OCI-LY7 (cell line): ENCODE measurements at regions not wholly inside any gene's neighbourhood (a gene's known extent, or its start where the extent isn't known, plus 50 kb on each side); places are given as distances from the start of the nearest gene placed in this dataset.

Experiments
- BruUV-seq: library from RNA; stranded (reverse); fragments of 400-500 nt; replicated peaks from 2 replicates; lab custom pipeline; 2021; lab: Mats Ljungman, UMichigan
- CTCF ChIA-PET: fragments of 300-600 bp; sonication (Branson Sonifier 250); formaldehyde crosslinking; loops from one replicate; lab custom pipeline; 2022; ENCODE audit warnings: antibody characterized with exemption; ENCODE audit not compliant: unreplicated experiment; lab: Charles Lee
- POLR2A ChIA-PET: fragments of 300-600 bp; sonication (Branson Sonifier 250); formaldehyde crosslinking; loops from one replicate; lab custom pipeline; 2022; ENCODE audit warnings: antibody characterized with exemption; lab: Charles Lee
- DNase-seq: peaks from one replicate; pipeline ENCODE4 v3.0.0-alpha.2; 2015; ENCODE audit warnings: low spot score
- H2AFZ ChIP-seq: fragments of 200-600 bp; sonication (generic), shearing (Covaris generic); 2 replicates; pipeline ENCODE4 v1.6.1; 2014; ENCODE audit warnings: mild to moderate bottlenecking, antibody characterized with exemption, low read length, moderate library complexity
- H3K27ac ChIP-seq: fragments of 200-600 bp; sonication (generic); 2 replicates; pipeline ENCODE4 v1.5.1; 2014; ENCODE audit warnings: mixed run types, low read depth, mild to moderate bottlenecking, moderate library complexity, low read length, inconsistent platforms; ENCODE audit not compliant: poor library complexity, severe bottlenecking
- H3K36me3 ChIP-seq: fragments of 200-600 bp; sonication (generic); 2 replicates; pipeline ENCODE4 v1.6.1; 2014; ENCODE audit warnings: mild to moderate bottlenecking, antibody characterized with exemption, low read length, moderate library complexity, mixed read lengths; ENCODE audit not compliant: insufficient read depth
- H3K4me1 ChIP-seq: fragments of 200-600 bp; sonication (generic); 2 replicates; pipeline ENCODE4 v1.5.1; 2014; ENCODE audit warnings: mild to moderate bottlenecking, low read length; ENCODE audit not compliant: insufficient read depth, poor library complexity, severe bottlenecking
- H3K4me2 ChIP-seq: fragments of 200-600 bp; sonication (generic); 2 replicates; pipeline ENCODE4 v1.6.1; 2014; ENCODE audit warnings: mild to moderate bottlenecking, low read length
- H3K4me3 ChIP-seq: fragments of 200-600 bp; sonication (generic); 2 replicates; pipeline ENCODE4 v1.5.1; 2014; ENCODE audit warnings: mild to moderate bottlenecking, low read depth, low read length; ENCODE audit not compliant: poor library complexity, severe bottlenecking
- H3K79me2 ChIP-seq: fragments of 200-600 bp; sonication (generic); 2 replicates; pipeline ENCODE4 v1.6.1; 2016; ENCODE audit warnings: low read depth, mild to moderate bottlenecking, low read length, moderate library complexity, mixed read lengths; ENCODE audit not compliant: insufficient read depth
- H3K9me2 ChIP-seq: fragments of 200-600 bp; sonication (generic); 2 replicates; pipeline ENCODE4 v1.6.1; 2016; ENCODE audit warnings: mild to moderate bottlenecking, low read length, mixed read lengths; ENCODE audit not compliant: insufficient read depth
- H3K9me3 ChIP-seq: fragments of 200-600 bp; sonication (generic); 2 replicates; pipeline ENCODE4 v1.6.1; 2014; ENCODE audit warnings: mild to moderate bottlenecking, mixed run types, low read length, mixed read lengths
- H4K20me1 ChIP-seq: fragments of 200-600 bp; sonication (generic); 2 replicates; pipeline ENCODE4 v1.6.1; 2014; ENCODE audit warnings: mild to moderate bottlenecking, antibody characterized with exemption, low read length, moderate library complexity, mixed read lengths; ENCODE audit not compliant: insufficient read depth
- EZH2phosphoT487 ChIP-seq: fragments of 200-600 bp; sonication (generic); IDR thresholded peaks from 2 replicates; pipeline ENCODE4 v1.6.1; 2018; ENCODE audit warnings: low read depth, borderline replicate concordance, mild to moderate bottlenecking, mixed run types, antibody characterized with exemption, low read length, moderate library complexity, mixed read lengths
- intact Hi-C: fragments of 100-400 bp; cut with micrococcal nuclease; formaldehyde crosslinking; loops from one replicate; pipeline ENCODE4 v1.10.0; 2022; ENCODE audit not compliant: unreplicated experiment
- TF ChIP-seq, protein P1 (sequence below): fragments of 200-600 bp; sonication (generic); conservative IDR thresholded peaks from 2 replicates; pipeline ENCODE4 v1.5.1; 2014; ENCODE audit warnings: mild to moderate bottlenecking, antibody characterized with exemption, low read length, moderate library complexity, mixed read lengths

GRCh38 chr10:58995058-58995596, 181.3 kb upstream of the PHYHIPL start:
- intact Hi-C loops, result no loop called here
- CTCF ChIA-PET, result no interaction called here

DNA sequence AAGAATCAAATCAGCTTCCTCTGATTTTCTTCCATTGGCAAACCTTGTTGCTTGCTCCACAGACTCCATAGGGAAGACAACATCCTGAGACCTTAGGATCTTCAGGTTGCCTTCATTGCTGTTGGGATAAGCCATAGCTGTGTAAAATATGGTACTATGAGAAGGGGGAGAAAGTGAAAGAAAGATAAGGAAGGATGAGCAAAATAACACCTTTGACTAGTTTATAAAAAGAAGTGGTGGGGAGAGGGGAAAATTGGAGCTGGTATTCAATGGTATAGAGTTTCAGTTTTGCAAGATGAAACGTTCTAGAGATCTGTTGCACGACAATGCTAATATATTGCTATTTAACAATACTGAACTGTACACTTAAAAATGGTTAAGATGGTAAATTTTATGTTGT, 180.4 kb upstream of the PHYHIPL start:
- intact Hi-C loops, result no loop called here
- BruUV-seq, result no TSS peak
- ChIA-PET POLR2A (interaction anchor here (0.6 to 2.2 kb wide), 6 partner anchors 9 to 84 kb away, joined by 3 to 8 read pairs (median 4); no protein-coding TSS in a partner anchor), CTCF (interaction anchor here (1.0 kb wide), 1 partner anchor 10 kb away, joined by 3 read pairs; no protein-coding TSS in a partner anchor)
- peaks cover 32% of the 10 kb centered on the region for H3K4me1 ChIP-seq
- no peak for DNase-seq
- no peak overlapping the region for H2AFZ ChIP-seq
- no peaks in the 10 kb centered on the region for H3K36me3 ChIP-seq
- no peak overlapping the region for H3K4me3 ChIP-seq
- no peak overlapping the region for H3K27ac ChIP-seq
- no peaks in the 10 kb centered on the region for H3K79me2 ChIP-seq
- no peaks in the 10 kb centered on the region for H3K9me3 ChIP-seq
- no peaks in the 10 kb centered on the region for H3K9me2 ChIP-seq
- no peaks in the 10 kb centered on the region for H4K20me1 ChIP-seq
- TF ChIP-seq, protein P1, sequence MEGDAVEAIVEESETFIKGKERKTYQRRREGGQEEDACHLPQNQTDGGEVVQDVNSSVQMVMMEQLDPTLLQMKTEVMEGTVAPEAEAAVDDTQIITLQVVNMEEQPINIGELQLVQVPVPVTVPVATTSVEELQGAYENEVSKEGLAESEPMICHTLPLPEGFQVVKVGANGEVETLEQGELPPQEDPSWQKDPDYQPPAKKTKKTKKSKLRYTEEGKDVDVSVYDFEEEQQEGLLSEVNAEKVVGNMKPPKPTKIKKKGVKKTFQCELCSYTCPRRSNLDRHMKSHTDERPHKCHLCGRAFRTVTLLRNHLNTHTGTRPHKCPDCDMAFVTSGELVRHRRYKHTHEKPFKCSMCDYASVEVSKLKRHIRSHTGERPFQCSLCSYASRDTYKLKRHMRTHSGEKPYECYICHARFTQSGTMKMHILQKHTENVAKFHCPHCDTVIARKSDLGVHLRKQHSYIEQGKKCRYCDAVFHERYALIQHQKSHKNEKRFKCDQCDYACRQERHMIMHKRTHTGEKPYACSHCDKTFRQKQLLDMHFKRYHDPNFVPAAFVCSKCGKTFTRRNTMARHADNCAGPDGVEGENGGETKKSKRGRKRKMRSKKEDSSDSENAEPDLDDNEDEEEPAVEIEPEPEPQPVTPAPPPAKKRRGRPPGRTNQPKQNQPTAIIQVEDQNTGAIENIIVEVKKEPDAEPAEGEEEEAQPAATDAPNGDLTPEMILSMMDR, result no peak
- no peak for TF ChIP-seq EZH2phosphoT487
- no peak overlapping the region for H3K4me2 ChIP-seq

More at GRCh38 chr10:58995058-58995596, 181.3 kb upstream of the PHYHIPL start:
- peaks cover 32% of the 10 kb centered on the region for H3K4me1 ChIP-seq
- no peak overlapping the region for H2AFZ ChIP-seq
- no peaks in the 10 kb centered on the region for H3K9me2 ChIP-seq
- no peak for DNase-seq
- TF ChIP-seq, protein P1, result no peak
- no peak for TF ChIP-seq EZH2phosphoT487
- no peak overlapping the region for H3K4me2 ChIP-seq
- no TSS peak for BruUV-seq
- no peaks in the 10 kb centered on the region for H3K79me2 ChIP-seq
- no peak overlapping the region for H3K4me3 ChIP-seq
- H3K27ac ChIP-seq, result no peak overlapping the region
- H4K20me1 ChIP-seq, result no peaks in the 10 kb centered on the region
- no peaks in the 10 kb centered on the region for H3K9me3 ChIP-seq
- H3K36me3 ChIP-seq, result no peaks in the 10 kb centered on the region
- POLR2A ChIA-PET, result interaction anchor here (0.6 to 2.0 kb wide), 6 partner anchors 10 to 218 kb away, joined by 3 to 9 read pairs (median 4); no protein-coding TSS in a partner anchor

DNA sequence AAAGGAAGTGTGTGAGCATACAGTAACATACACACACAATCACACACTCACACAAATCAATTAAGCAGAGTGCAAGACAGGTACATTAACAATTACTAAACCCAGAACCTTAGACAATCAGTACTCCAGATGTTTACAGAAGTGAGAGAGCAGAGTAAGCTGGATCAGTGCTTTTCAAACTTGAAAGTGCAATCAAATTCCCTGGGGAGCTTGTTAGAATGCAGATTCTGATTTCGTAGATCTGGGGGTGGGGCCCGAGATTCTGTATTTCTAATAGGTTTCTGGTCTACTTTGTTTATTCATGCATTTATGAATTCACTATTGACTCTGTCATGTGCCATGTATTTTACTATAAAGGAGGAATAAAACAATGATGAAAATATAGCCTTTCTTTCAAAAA, 179.6 kb upstream of the PHYHIPL start:
- Histone ChIP-seq H3K4me3 (no peak overlapping the region), H2AFZ (no peak overlapping the region), H3K36me3 (no peaks in the 10 kb centered on the region), H3K4me1 (peaks cover 32% of the 10 kb centered on the region), H3K27ac (no peak overlapping the region), H4K20me1 (no peaks in the 10 kb centered on the region), H3K9me3 (no peaks in the 10 kb centered on the region), H3K79me2 (no peaks in the 10 kb centered on the region), H3K4me2 (no peak overlapping the region), H3K9me2 (no peaks in the 10 kb centered on the region)
- DNase-seq, result no peak
- intact Hi-C loops, result no loop called here
- BruUV-seq, result no TSS peak
- CTCF ChIA-PET, result no interaction called here
- TF ChIP-seq, protein P1, result no peak
- no peak for TF ChIP-seq EZH2phosphoT487
- POLR2A ChIA-PET, result interaction anchor here (0.5 to 2.2 kb wide), 6 partner anchors 10 to 1239 kb away, joined by 3 to 8 read pairs (median 4); no protein-coding TSS in a partner anchor
